ENCODE measurements at regions not wholly inside any gene's neighbourhood (a gene's known extent, or its start where the extent isn't known, plus 50 kb on each side); places are given as distances from the start of the nearest gene placed in this dataset.

DNA sequence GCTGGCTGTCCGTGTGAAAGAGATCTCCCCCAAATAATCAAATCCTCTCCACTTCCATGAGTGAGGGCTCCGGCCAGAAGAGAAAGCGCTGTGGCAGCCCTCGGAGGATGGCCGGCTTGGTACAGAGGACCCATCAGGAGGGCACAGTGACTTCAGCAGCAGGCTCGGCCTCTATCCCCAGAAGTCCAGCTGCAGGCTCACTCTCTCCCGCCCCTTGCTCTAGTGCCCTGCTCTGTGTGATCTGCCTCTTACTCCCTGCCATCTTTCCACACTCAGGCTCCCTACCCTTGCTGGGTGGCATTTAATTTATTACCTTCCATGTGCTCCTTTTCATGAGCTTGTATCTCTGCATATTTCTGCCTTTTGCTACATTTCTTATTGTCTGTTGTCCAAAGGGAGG lies 129.7 kb downstream of the SPATA19 start:
- no peak overlapping the region for H3K56ac ChIP-seq (ENCODE audit: insufficient read length, low read depth, low read length)
- H3K9me3 Mint-ChIP-seq = no peaks in the 10 kb centered on the region
- H3K27ac ChIP-seq (ENCODE audit: insufficient read length, low read depth, low read length) = no peak overlapping the region
- no peak overlapping the region for H3K18ac ChIP-seq (ENCODE audit: insufficient read length, low read depth, low read length)
- peaks cover 18% of the 10 kb centered on the region; the same call in 1 of the 2 replicates for H3K4me1 ChIP-seq (ENCODE audit: insufficient read depth, low read length)
- peaks cover 26 to 34% of the 10 kb centered on the region in 2 experiments for H3K4me1 Mint-ChIP-seq
- H4K8ac ChIP-seq (replicated peaks; ENCODE audit: insufficient read length, low read depth, low read length) = no peak overlapping the region
- H3K9ac ChIP-seq (ENCODE audit: extremely low read depth, insufficient read length, low read length) = no peak overlapping the region
- no peaks in the 10 kb centered on the region for H3K23me2 ChIP-seq (ENCODE audit: insufficient read length, low read depth, low read length, poor library complexity, severe bottlenecking)
- no peak overlapping the region for H2BK12ac ChIP-seq (ENCODE audit: insufficient read length, low read depth, low read length)
- H3K79me2 ChIP-seq (ENCODE audit: insufficient read depth, low read length) = no peaks in the 10 kb centered on the region
- no peaks in the 10 kb centered on the region; a peak in 2 of 7 replicates for H3K36me3 Mint-ChIP-seq (ENCODE audit: insufficient read depth in 1 of 3, low read depth in 3 of 3)
- no CpG with 5 or more reads among the region's 7 CpGs for WGBS (ENCODE audit: extremely low coverage, insufficient read length, low lambda C conversion rate)
- no peaks in the 10 kb centered on the region for H4K20me1 ChIP-seq (ENCODE audit: control insufficient read depth, insufficient read depth, insufficient read length)
- no peak overlapping the region for H3K4ac ChIP-seq (ENCODE audit: low read depth, low read length)
- no peak overlapping the region for H4K91ac ChIP-seq (ENCODE audit: insufficient read length, low read depth, low read length)
- H3K4me2 ChIP-seq (ENCODE audit: insufficient read depth, insufficient read length, low read length) = no peak overlapping the region
- H3K27me3 ChIP-seq (ENCODE audit: insufficient read depth, low read length) = peaks cover 3% of the 10 kb centered on the region; the same call in 1 of the 2 replicates
- no peaks in the 10 kb centered on the region for H3K9me3 ChIP-seq (ENCODE audit: control insufficient read depth, low read depth, low read length)
- no peak overlapping the region for H3K4me3 Mint-ChIP-seq
- H2BK20ac ChIP-seq (ENCODE audit: low read depth, low read length, poor library complexity, severe bottlenecking) = no peak overlapping the region
- H3K23ac ChIP-seq (ENCODE audit: insufficient read length, low read depth, low read length) = no peak overlapping the region
- 0 out of 2 replicates have a peak overlapping the region, but pooled peaks have one; percentile 32 for H3K14ac ChIP-seq (ENCODE audit: insufficient read depth, low read length)
- no peak overlapping the region for H2AK5ac ChIP-seq (ENCODE audit: insufficient read length, low read length)
- no peak for DNase-seq
- H3T11ph ChIP-seq (ENCODE audit: low read length) = no peak overlapping the region
- TF ChIP-seq, protein P1, sequence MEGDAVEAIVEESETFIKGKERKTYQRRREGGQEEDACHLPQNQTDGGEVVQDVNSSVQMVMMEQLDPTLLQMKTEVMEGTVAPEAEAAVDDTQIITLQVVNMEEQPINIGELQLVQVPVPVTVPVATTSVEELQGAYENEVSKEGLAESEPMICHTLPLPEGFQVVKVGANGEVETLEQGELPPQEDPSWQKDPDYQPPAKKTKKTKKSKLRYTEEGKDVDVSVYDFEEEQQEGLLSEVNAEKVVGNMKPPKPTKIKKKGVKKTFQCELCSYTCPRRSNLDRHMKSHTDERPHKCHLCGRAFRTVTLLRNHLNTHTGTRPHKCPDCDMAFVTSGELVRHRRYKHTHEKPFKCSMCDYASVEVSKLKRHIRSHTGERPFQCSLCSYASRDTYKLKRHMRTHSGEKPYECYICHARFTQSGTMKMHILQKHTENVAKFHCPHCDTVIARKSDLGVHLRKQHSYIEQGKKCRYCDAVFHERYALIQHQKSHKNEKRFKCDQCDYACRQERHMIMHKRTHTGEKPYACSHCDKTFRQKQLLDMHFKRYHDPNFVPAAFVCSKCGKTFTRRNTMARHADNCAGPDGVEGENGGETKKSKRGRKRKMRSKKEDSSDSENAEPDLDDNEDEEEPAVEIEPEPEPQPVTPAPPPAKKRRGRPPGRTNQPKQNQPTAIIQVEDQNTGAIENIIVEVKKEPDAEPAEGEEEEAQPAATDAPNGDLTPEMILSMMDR (conservative IDR thresholded peaks at IDR 0.05) = no peak
- no peak overlapping the region for H3K27ac Mint-ChIP-seq
- H3K79me1 ChIP-seq (ENCODE audit: insufficient read depth, low read depth, low read length, poor library complexity, severe bottlenecking) = no peaks in the 10 kb centered on the region
- no peak overlapping the region for H2BK15ac ChIP-seq (ENCODE audit: low read depth, low read length)
- no peak overlapping the region for H2AFZ ChIP-seq (ENCODE audit: low read length)
- H2BK5ac ChIP-seq (ENCODE audit: insufficient read length, low read length) = no peak overlapping the region
- no peak overlapping the region for H2BK120ac ChIP-seq (ENCODE audit: low read depth, low read length, poor library complexity, severe bottlenecking)
- no peak overlapping the region for H4K5ac ChIP-seq (ENCODE audit: insufficient read length, low read depth, low read length)
- H3K27me3 Mint-ChIP-seq (ENCODE audit: low read depth) = peaks cover 44% of the 10 kb centered on the region

Data from H9 (cell line).